ENCODE measurements at regions not wholly inside any gene's neighbourhood (a gene's known extent, or its start where the extent isn't known, plus 50 kb on each side); places are given as distances from the start of the nearest gene placed in this dataset.
A peak's percentile ranks its signal among the peaks of the same experiment; 100 is the strongest.
"Not testable (repeated sequence)": the region's sequence is repeated elsewhere in the genome, so short reads cannot be mapped to it uniquely, and the experiment has no call there.

GRCh38 chr3:184479426-184480126 is 82.0 kb upstream of the EPHB3 start:
- no peak for DNase-seq

- DNase-seq: no peak
Measured at GRCh38 chr3:184480831-184481230, 80.8 kb upstream of the EPHB3 start.

- DNase-seq: no peak
Measured at GRCh38 chr3:184481984-184482671, 79.5 kb upstream of the EPHB3 start.

- no peak for DNase-seq
Measured at GRCh38 chr3:184485241-184485640, 76.3 kb upstream of the EPHB3 start.

GRCh38 chr3:184485906-184486305 is 75.7 kb upstream of the EPHB3 start:
- no peak for DNase-seq

- no peak for DNase-seq
Measured at GRCh38 chr3:184486614-184487013, 75.0 kb upstream of the EPHB3 start.

- DNase-seq: no peak
Measured at GRCh38 chr3:184488577-184488976, 73.0 kb upstream of the EPHB3 start.

GRCh38 chr3:184489268-184489841 is 72.2 kb upstream of the EPHB3 start:
- no peak for DNase-seq

- DNase-seq: peak; percentile 72
Measured at GRCh38 chr3:184491011-184491576, 70.5 kb upstream of the EPHB3 start.

GRCh38 chr3:184491867-184492615 is 69.5 kb upstream of the EPHB3 start:
- DNase-seq: peak; percentile 14

- DNase-seq: peak; percentile 53
Measured at GRCh38 chr3:184496933-184497332, 64.7 kb upstream of the EPHB3 start.

GRCh38 chr3:184497804-184498203 is 63.8 kb upstream of the EPHB3 start:
- no peak for DNase-seq

GRCh38 chr3:184498986-184499606 is 62.5 kb upstream of the EPHB3 start:
- no peak for DNase-seq

GRCh38 chr3:184500344-184500923 is 61.2 kb upstream of the EPHB3 start:
- no peak for DNase-seq

GRCh38 chr3:184502123-184502667 is 59.4 kb upstream of the EPHB3 start:
- DNase-seq: no peak

- not testable (repeated sequence) for DNase-seq
Measured at GRCh38 chr3:184502841-184503240, 58.7 kb upstream of the EPHB3 start.

- peak; percentile 2 for DNase-seq
Measured at GRCh38 chr3:184503647-184504046, 57.9 kb upstream of the EPHB3 start.

- peak; percentile 54 for DNase-seq
Measured at GRCh38 chr3:184505076-184505878, 56.3 kb upstream of the EPHB3 start.

GRCh38 chr3:184506561-184506991 is 55.0 kb upstream of the EPHB3 start:
- DNase-seq: no peak

GRCh38 chr3:184508938-184509337 is 52.6 kb upstream of the EPHB3 start:
- DNase-seq: peak; percentile 11

- DNase-seq: no peak
Measured at GRCh38 chr3:184511741-184512140, 49.8 kb upstream of the EPHB3 start.

Data from DMS53 (cell line).